CD14-positive monocyte (primary cell): ENCODE measurements at regions not wholly inside any gene's neighbourhood (a gene's known extent, or its start where the extent isn't known, plus 50 kb on each side); places are given as distances from the start of the nearest gene placed in this dataset.

ENCODE experiments used
- DNase-seq, 3 donors: peaks; one replicate each; pipeline ENCODE4 v3.0.0-alpha.2; 2011 to 2022
- H2AFZ ChIP-seq: 2 replicates; pipeline ENCODE4 v1.6.0; 2012; ENCODE audit warnings: mild to moderate bottlenecking, low read depth, low read length, inconsistent platforms; ENCODE audit not compliant: insufficient read depth, poor library complexity, severe bottlenecking
- H3K27ac ChIP-seq, 2 donors: 1 replicate in 1 of 2; 2 replicates in 1 of 2; pipeline ENCODE4 v1.5.1; 2012 to 2013; ENCODE audit warnings: low read length in 2 of 2, control low read depth in 1 of 2, inconsistent platforms in 1 of 2, low read depth in 1 of 2, mild to moderate bottlenecking in 1 of 2
- H3K27me3 ChIP-seq, 2 donors: one replicate each; pipeline versions ENCODE4 v1.6.0 to v1.6.1; 2011 to 2013; ENCODE audit warnings: low read length in 2 of 2; ENCODE audit not compliant: control insufficient read depth in 2 of 2, insufficient read depth in 2 of 2
- H3K36me3 ChIP-seq, 2 donors: replicated peaks in 1 of 2; 1 replicate in 1 of 2; 2 replicates in 1 of 2; pipeline versions ENCODE4 v1.5.1 to v1.6.1; 2012 to 2013; ENCODE audit warnings: low read length in 2 of 2, control low read depth in 1 of 2, inconsistent platforms in 1 of 2, mild to moderate bottlenecking in 1 of 2; ENCODE audit not compliant: insufficient read depth in 2 of 2, control insufficient read depth in 1 of 2
- H3K4me1 ChIP-seq, 2 donors: 1 replicate in 1 of 2; 2 replicates in 1 of 2; pipeline versions ENCODE4 v1.5.1 to v1.6.1; 2012 to 2013; ENCODE audit warnings: low read length in 2 of 2, control low read depth in 1 of 2, inconsistent platforms in 1 of 2, mild to moderate bottlenecking in 1 of 2, moderate library complexity in 1 of 2; ENCODE audit not compliant: insufficient read depth in 2 of 2, control insufficient read depth in 1 of 2
- H3K4me2 ChIP-seq: replicated peaks from 2 replicates; pipeline ENCODE3; 2012; ENCODE audit warnings: low read length, moderate library complexity, mild to moderate bottlenecking; ENCODE audit not compliant: poor library complexity, severe bottlenecking; ENCODE audit errors: extremely low read depth
- H3K4me3 ChIP-seq, 3 experiments: fragments of 200-600 bp in 1 of 3; sonication (generic) in 1 of 3; replicated peaks in 1 of 3; 1 replicate in 2 of 3; 2 replicates in 1 of 3; pipeline ENCODE4 v1.5.1; 2011 to 2013; ENCODE audit warnings: low read length in 3 of 3, mild to moderate bottlenecking in 3 of 3, control low read depth in 2 of 3, low read depth in 2 of 3, inconsistent platforms in 1 of 3, moderate library complexity in 1 of 3
- H3K79me2 ChIP-seq: 2 replicates; pipeline ENCODE4 v1.6.0; 2012; ENCODE audit warnings: mild to moderate bottlenecking, control low read depth, inconsistent platforms, low read length, moderate library complexity; ENCODE audit not compliant: insufficient read depth
- H3K9ac ChIP-seq: 2 replicates; pipeline ENCODE4 v1.6.0; 2017; ENCODE audit warnings: low read length, mild to moderate bottlenecking; ENCODE audit not compliant: insufficient read depth, poor library complexity, severe bottlenecking
- H3K9me3 ChIP-seq, 2 donors: replicated peaks in 1 of 2; 1 replicate in 1 of 2; 2 replicates in 1 of 2; pipeline versions ENCODE4 v1.5.1 to v1.6.1; 2012 to 2013; ENCODE audit warnings: low read length in 2 of 2, control low read depth in 1 of 2; ENCODE audit not compliant: control insufficient read depth in 1 of 2, insufficient read depth in 1 of 2
- H4K20me1 ChIP-seq: 2 replicates; pipeline ENCODE4 v1.6.0; 2012; ENCODE audit warnings: mild to moderate bottlenecking, low read length, control low read depth, moderate library complexity; ENCODE audit not compliant: insufficient read depth
- H3K27ac Mint-ChIP-seq, 7 donors: one replicate each; pipeline ENCODE4 v1.8.0; 2020; ENCODE audit warnings: mild to moderate bottlenecking in 7 of 7, mixed read lengths in 7 of 7, moderate library complexity in 6 of 7, inconsistent platforms in 2 of 7
- H3K27me3 Mint-ChIP-seq, 3 donors: one replicate each; pipeline ENCODE4 v1.8.0; 2021 to 2022; ENCODE audit warnings: low read depth in 3 of 3, mild to moderate bottlenecking in 3 of 3, mixed read lengths in 3 of 3, moderate library complexity in 3 of 3, inconsistent platforms in 1 of 3
- H3K36me3 Mint-ChIP-seq, 2 donors: one replicate each; pipeline ENCODE4 v1.8.0; 2020; ENCODE audit warnings: mixed read lengths in 2 of 2, inconsistent platforms in 1 of 2, mild to moderate bottlenecking in 1 of 2
- H3K4me1 Mint-ChIP-seq: one replicate; pipeline ENCODE4 v1.8.0; 2020; ENCODE audit warnings: mild to moderate bottlenecking, mixed read lengths
- H3K4me3 Mint-ChIP-seq, 2 donors: one replicate each; pipeline ENCODE4 v1.8.0; 2020; ENCODE audit warnings: mild to moderate bottlenecking in 2 of 2, mixed read lengths in 2 of 2, moderate library complexity in 1 of 2
- H3K9me3 Mint-ChIP-seq, 7 donors: one replicate each; pipeline ENCODE4 v1.8.0; 2020 to 2022; ENCODE audit warnings: mixed read lengths in 7 of 7, mild to moderate bottlenecking in 6 of 7, moderate library complexity in 6 of 7, inconsistent platforms in 2 of 7
- CTCF ChIP-seq: fragments of 200-600 bp; IDR thresholded peaks from one replicate; pipeline ENCODE4 v1.8.0; 2022; ENCODE audit warnings: antibody characterized with exemption, mild to moderate bottlenecking
- WGBS: methylation state at CpG from one replicate; pipeline ENCODE4 v1.1.5; 2013; ENCODE audit warnings: missing lambda C conversion rate; ENCODE audit not compliant: insufficient coverage; 5-methylcytosine and 5-hydroxymethylcytosine counted together
- intact Hi-C, 2 donors: fragments of 100-400 bp; cut with micrococcal nuclease; formaldehyde crosslinking; loops; one replicate each; pipeline versions ENCODE4 v1.15.0 to v1.15.1; 2023

- Histone ChIP-seq H3K4me3 (no peak overlapping the region), H3K9me3 (no peaks in the 10 kb centered on the region), H3K27ac (no peak overlapping the region), H3K36me3 (no peaks in the 10 kb centered on the region), H3K79me2 (no peaks in the 10 kb centered on the region), H3K4me1 (no peaks in the 10 kb centered on the region), H4K20me1 (no peaks in the 10 kb centered on the region), H2AFZ (no peak overlapping the region), H3K4me2 (no peak overlapping the region), H3K27me3 (no peaks in the 10 kb centered on the region), H3K9ac (no peak overlapping the region)
- Mint-ChIP-seq H3K27ac (no peak overlapping the region), H3K9me3 (peaks cover 0 to 3% (median 2%) of the 10 kb centered on the region in 7 donors), H3K27me3 (peaks cover 0 to 2% (median 0%) of the 10 kb centered on the region in 3 donors), H3K4me1 (no peaks in the 10 kb centered on the region), H3K36me3 (no peaks in the 10 kb centered on the region), H3K4me3 (no peak overlapping the region)
- 0% methylated on average over 1 of the region's 4 CpGs for WGBS
- DNase-seq, result no peak
- TF ChIP-seq CTCF, result peak; percentile 16
- intact Hi-C loops, result no loop called here
These were observed 370.0 kb upstream of the FRG2C start for GRCh38 chr3:75294124-75294523.

GRCh38 chr3:75295013-75295412, 369.1 kb upstream of the FRG2C start:
- Histone ChIP-seq H3K27ac (no peak overlapping the region), H3K36me3 (no peaks in the 10 kb centered on the region), H3K4me1 (no peaks in the 10 kb centered on the region), H4K20me1 (no peaks in the 10 kb centered on the region), H3K4me2 (no peak overlapping the region), H3K9ac (no peak overlapping the region), H3K4me3 (no peak overlapping the region), H3K9me3 (no peaks in the 10 kb centered on the region), H3K27me3 (no peaks in the 10 kb centered on the region), H3K79me2 (no peaks in the 10 kb centered on the region), H2AFZ (no peak overlapping the region)
- TF ChIP-seq CTCF, result no peak
- no peak overlapping the region for H3K4me3 Mint-ChIP-seq
- H3K9me3 Mint-ChIP-seq, result peaks cover 0 to 3% (median 0%) of the 10 kb centered on the region in 7 donors
- H3K36me3 Mint-ChIP-seq, result no peaks in the 10 kb centered on the region
- H3K27ac Mint-ChIP-seq, result no peak overlapping the region
- DNase-seq, result no peak
- whole genome bisulfite sequencing, result 100% methylated on average over 2 of the region's 7 CpGs
- intact Hi-C loops, result no loop called here
- no peaks in the 10 kb centered on the region for H3K4me1 Mint-ChIP-seq
- peaks cover 0 to 2% (median 2%) of the 10 kb centered on the region in 3 donors for H3K27me3 Mint-ChIP-seq
